Endothelial cell of umbilical vein (primary cell): ENCODE measurements at regions not wholly inside any gene's neighbourhood (a gene's known extent, or its start where the extent isn't known, plus 50 kb on each side); places are given as distances from the start of the nearest gene placed in this dataset.

Source experiments
- BruUV-seq: library from RNA; stranded (reverse); fragments of 400-500 nt; replicated peaks from 2 replicates; lab custom pipeline; 2021; lab: Mats Ljungman, UMichigan
- CTCF ChIA-PET: fragments of 300-600, 350-600 bp; sonication (Branson Sonifier 250); formaldehyde crosslinking; loops from one replicate; lab custom pipeline; 2021; ENCODE audit warnings: antibody characterized with exemption, inconsistent platforms; lab: Charles Lee
- POLR2A ChIA-PET: fragments of 300-600, 350-600 bp; sonication (Branson Sonifier 250); formaldehyde crosslinking; loops from one replicate; lab custom pipeline; 2021; ENCODE audit warnings: antibody characterized with exemption, inconsistent platforms; lab: Charles Lee
- DNase-seq: peaks from one replicate; pipeline ENCODE4 v3.0.0-alpha.2; 2011; ENCODE audit warnings: low read depth, low spot score
- FAIRE-seq: peaks from 2 replicates; lab custom pipeline; 2011; peaks lifted over from hg19 to GRCh38; lab: Jason Lieb, UNC
- H2AFZ ChIP-seq: 2 replicates; pipeline ENCODE4 v1.6.0; 2012; ENCODE audit warnings: low read depth, low read length, control low read depth, inconsistent platforms
- H3K27ac ChIP-seq: 2 replicates; pipeline ENCODE4 v1.5.1; 2011; ENCODE audit warnings: low read depth, mild to moderate bottlenecking, control low read depth, low read length, moderate library complexity; ENCODE audit not compliant: insufficient read depth
- H3K27me3 ChIP-seq, 2 experiments: 2 replicates each; pipeline versions ENCODE4 v1.6.0 to v1.6.1; 2011; ENCODE audit warnings: low read length in 2 of 2, mixed read lengths in 1 of 2; ENCODE audit not compliant: control insufficient read depth in 2 of 2, insufficient read depth in 2 of 2
- H3K36me3 ChIP-seq, 2 experiments: 2 replicates in 1 of 2; 3 replicates in 1 of 2; pipeline ENCODE4 v1.5.1; 2011; ENCODE audit warnings: low read length in 2 of 2, mild to moderate bottlenecking in 1 of 2, moderate library complexity in 1 of 2; ENCODE audit not compliant: control insufficient read depth in 2 of 2, insufficient read depth in 2 of 2; ENCODE audit errors: extremely low read depth in 1 of 2
- H3K4me1 ChIP-seq: 3 replicates; pipeline ENCODE4 v1.5.1; 2011; ENCODE audit warnings: mild to moderate bottlenecking, low read length; ENCODE audit not compliant: control insufficient read depth, insufficient read depth; ENCODE audit errors: extremely low read depth
- H3K4me2 ChIP-seq: 2 replicates; pipeline ENCODE4 v1.6.1; 2011; ENCODE audit warnings: low read length, control low read depth, mixed read lengths; ENCODE audit not compliant: insufficient read depth
- H3K4me3 ChIP-seq, 3 experiments: fragments of 200-600 bp in 1 of 3; sonication (generic), shearing (Covaris generic) in 1 of 3; replicated peaks in 1 of 3; 2 replicates each; pipeline ENCODE4 v1.5.1; 2011 to 2016; ENCODE audit warnings: control low read depth in 3 of 3, low read length in 3 of 3, mild to moderate bottlenecking in 2 of 3, inconsistent platforms in 1 of 3, low read depth in 1 of 3, moderate library complexity in 1 of 3; ENCODE audit not compliant: insufficient read depth in 1 of 3
- H3K79me2 ChIP-seq: 2 replicates; pipeline ENCODE4 v1.6.0; 2012; ENCODE audit warnings: low read length, inconsistent platforms; ENCODE audit not compliant: control insufficient read depth, insufficient read depth
- H3K9ac ChIP-seq: replicated peaks from 2 replicates; pipeline ENCODE3; 2011; ENCODE audit warnings: low read length, control low read depth; ENCODE audit not compliant: insufficient read depth; ENCODE audit errors: extremely low read depth
- H3K9me1 ChIP-seq: replicated peaks from 3 replicates; pipeline ENCODE4 v1.6.0; 2011; ENCODE audit warnings: mild to moderate bottlenecking, low read length; ENCODE audit not compliant: control insufficient read depth, insufficient read depth; ENCODE audit errors: extremely low read depth
- H3K9me3 ChIP-seq: replicated peaks from 2 replicates; pipeline ENCODE4 v1.5.1; 2012; ENCODE audit warnings: low read length, inconsistent platforms; ENCODE audit not compliant: control insufficient read depth, insufficient read depth
- H4K20me1 ChIP-seq: replicated peaks from 2 replicates; pipeline ENCODE3; 2011; ENCODE audit warnings: mild to moderate bottlenecking, low read length; ENCODE audit not compliant: control insufficient read depth, insufficient read depth; ENCODE audit errors: extremely low read depth
- CTCF ChIP-seq, 2 donors: IDR thresholded peaks; 1 replicate in 1 of 2; 2 replicates in 1 of 2; pipeline ENCODE4 v1.5.1; 2011; ENCODE audit warnings: low read length in 2 of 2, mild to moderate bottlenecking in 2 of 2, moderate library complexity in 2 of 2, control low read depth in 1 of 2, inconsistent platforms in 1 of 2, low read depth in 1 of 2; ENCODE audit not compliant: insufficient read depth in 1 of 2; ENCODE audit errors: extremely low read depth in 1 of 2
- EZH2 ChIP-seq: IDR thresholded peaks from 2 replicates; pipeline ENCODE4 v1.6.1; 2012; ENCODE audit warnings: borderline replicate concordance, low read depth, mild to moderate bottlenecking, moderate library complexity, low read length, inconsistent platforms; ENCODE audit not compliant: severe bottlenecking
- FOS ChIP-seq: IDR thresholded peaks from 2 replicates; pipeline ENCODE4 v1.6.1; 2011; ENCODE audit warnings: mild to moderate bottlenecking, low read length, moderate library complexity, borderline replicate concordance; ENCODE audit not compliant: insufficient read depth
- GATA2 ChIP-seq: IDR thresholded peaks from 2 replicates; pipeline ENCODE4 v1.7.0; 2011; ENCODE audit warnings: low read depth, mild to moderate bottlenecking, moderate library complexity, mixed read lengths, low read length; ENCODE audit not compliant: insufficient read length, insufficient read depth
- JUN ChIP-seq: IDR thresholded peaks from 2 replicates; pipeline ENCODE4 v1.6.1; 2011; ENCODE audit warnings: borderline replicate concordance, low read depth; ENCODE audit not compliant: insufficient read length, insufficient read depth
- MYC ChIP-seq: IDR thresholded peaks from one replicate; pipeline ENCODE4 v1.6.1; 2011; ENCODE audit warnings: mild to moderate bottlenecking, low read depth, low read length
- POLR2A ChIP-seq: IDR thresholded peaks from 2 replicates; pipeline ENCODE4 v1.6.1; 2012; ENCODE audit warnings: low read depth, mild to moderate bottlenecking, control low read depth, low read length
- POLR2AphosphoS5 ChIP-seq: IDR thresholded peaks from 2 replicates; pipeline ENCODE4 v1.6.1; 2012; ENCODE audit warnings: low read depth, mild to moderate bottlenecking, control low read depth, low read length, moderate library complexity; ENCODE audit not compliant: insufficient read depth
- dilution Hi-C: fragments of 300-500 bp; cut with MboI; formaldehyde crosslinking; loops from one replicate; pipeline ENCODE4 v1.15.0; 2019; ENCODE audit warnings: low sequenced_read_pairs; ENCODE audit not compliant: extremely low pct_ligation_motif_present
- intact Hi-C: fragments of 100-400 bp; cut with micrococcal nuclease; formaldehyde crosslinking; loops from one replicate; pipeline ENCODE4 v1.10.0; 2022
- TF ChIP-seq, protein P1 (sequence below): IDR thresholded peaks from 2 replicates; pipeline ENCODE4 v1.6.1; 2011; ENCODE audit not compliant: insufficient read depth, insufficient read length

GRCh38 chr2:2777876-2778275, 446.8 kb upstream of the MYT1L start:
- Histone ChIP-seq H3K4me2 (no peak overlapping the region), H3K4me1 (no peaks in the 10 kb centered on the region), H3K9me3 (peaks cover 6% of the 10 kb centered on the region), H4K20me1 (no peaks in the 10 kb centered on the region), H3K4me3 (no peak overlapping the region), H3K9me1 (no peaks in the 10 kb centered on the region), H3K79me2 (no peaks in the 10 kb centered on the region), H3K9ac (no peak overlapping the region), H2AFZ (no peak overlapping the region), H3K27ac (no peak overlapping the region), H3K27me3 (no peaks in the 10 kb centered on the region), H3K36me3 (no peaks in the 10 kb centered on the region)
- BruUV-seq = no TSS peak
- dilution Hi-C loops = no loop called here
- no peak for DNase-seq
- FAIRE-seq = no peak
- CTCF ChIA-PET = no interaction called here
- intact Hi-C loops = no loop called here
- TF ChIP-seq, protein P1, sequence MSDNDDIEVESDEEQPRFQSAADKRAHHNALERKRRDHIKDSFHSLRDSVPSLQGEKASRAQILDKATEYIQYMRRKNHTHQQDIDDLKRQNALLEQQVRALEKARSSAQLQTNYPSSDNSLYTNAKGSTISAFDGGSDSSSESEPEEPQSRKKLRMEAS = no peak
- no peak for TF ChIP-seq GATA2
- no peak for TF ChIP-seq CTCF (IDR thresholded peaks at IDR 0.05; ENCODE audit: extremely low read depth in 1 of 2, insufficient read depth in 1 of 2, low read depth in 1 of 2, low read length in 2 of 2)
- TF ChIP-seq POLR2AphosphoS5 = no peak
- no peak for TF ChIP-seq MYC
- TF ChIP-seq POLR2A = no peak
- no peak for TF ChIP-seq EZH2
- no peak for TF ChIP-seq JUN
- TF ChIP-seq FOS = no peak
- POLR2A ChIA-PET = no interaction called here
